Glomerular visceral epithelial cell (primary cell): ENCODE measurements at regions not wholly inside any gene's neighbourhood (a gene's known extent, or its start where the extent isn't known, plus 50 kb on each side); places are given as distances from the start of the nearest gene placed in this dataset.
A peak's percentile ranks its signal among the peaks of the same experiment; 100 is the strongest.
"Not testable (repeated sequence)": the region's sequence is repeated elsewhere in the genome, so short reads cannot be mapped to it uniquely, and the experiment has no call there.

ENCODE experiments used
- DNase-seq: peaks from one replicate; pipeline ENCODE4 v3.0.0-alpha.2; 2016; ENCODE audit errors: extremely low spot score

DNA sequence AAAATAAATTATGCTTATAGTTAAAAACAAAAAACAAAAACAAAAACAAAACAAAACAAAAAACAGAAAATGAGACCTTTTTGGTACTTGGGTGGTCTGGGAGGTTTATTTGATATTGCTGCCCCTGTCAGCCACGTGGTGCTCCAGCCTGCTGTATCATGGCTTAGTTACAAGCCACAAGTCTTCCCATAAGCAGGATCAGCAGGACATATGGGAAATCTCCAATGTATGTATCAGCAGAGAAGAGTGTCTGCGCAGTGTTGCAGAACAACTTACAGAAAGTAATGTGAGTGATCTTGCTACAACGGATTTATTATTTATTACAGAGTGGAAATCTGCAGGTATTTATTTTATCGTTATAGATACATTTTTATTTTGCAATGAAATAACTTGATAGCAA lies 423.0 kb upstream of the TMPRSS15 start:
- no peak for DNase-seq

DNA sequence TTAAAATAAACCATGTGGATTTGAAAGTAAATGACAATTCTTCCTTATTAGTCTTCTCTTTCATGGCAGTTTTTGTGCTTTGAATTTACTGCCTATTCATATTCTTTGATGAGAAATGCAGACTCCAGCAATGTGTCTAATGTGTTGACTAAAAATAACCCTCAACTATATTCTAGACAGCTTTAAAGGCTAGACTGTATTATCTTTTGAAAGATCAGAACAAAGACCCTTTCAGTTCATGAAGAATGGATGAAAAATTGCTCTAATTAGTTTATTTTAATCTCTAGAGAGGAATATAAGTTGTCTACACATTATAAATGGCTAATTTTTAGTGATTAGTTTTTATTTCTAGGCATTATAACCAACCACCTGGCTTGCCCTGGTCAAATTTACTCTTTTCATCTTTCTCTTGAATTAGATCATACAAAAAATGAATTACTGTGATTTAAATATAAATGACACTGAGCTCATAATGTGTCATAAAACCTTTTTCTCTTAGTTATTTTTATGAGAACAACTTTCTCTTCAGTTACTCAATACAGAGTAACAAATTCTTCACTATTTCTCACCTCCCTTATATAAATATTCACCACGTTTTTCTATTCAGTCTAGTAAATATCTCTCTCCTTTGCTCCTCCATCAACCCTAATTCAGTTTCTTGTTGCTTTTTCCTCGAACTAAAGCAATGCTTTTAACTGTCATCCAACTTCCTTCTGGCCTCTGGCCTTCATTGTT lies 428.5 kb upstream of the TMPRSS15 start:
- no peak for DNase-seq

DNA sequence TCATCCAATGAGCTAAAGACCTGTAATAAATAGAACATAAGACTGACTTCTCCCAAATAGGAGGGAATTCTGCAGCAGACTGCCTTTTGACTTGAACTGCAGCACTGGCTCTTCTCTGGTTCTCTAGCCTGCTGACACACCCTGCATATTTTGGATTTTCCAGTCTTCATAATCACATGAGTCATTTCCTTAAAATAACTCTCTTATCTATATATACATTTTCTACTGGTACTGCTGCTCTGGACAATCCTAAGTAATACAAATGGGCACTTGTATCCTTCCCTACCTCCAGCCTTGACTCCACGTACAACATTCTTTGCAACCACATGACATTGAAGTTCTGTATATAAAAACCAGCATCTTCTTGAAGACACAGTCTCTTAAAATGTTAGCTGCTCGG lies 429.4 kb upstream of the TMPRSS15 start:
- peak; percentile 13 for DNase-seq

DNA sequence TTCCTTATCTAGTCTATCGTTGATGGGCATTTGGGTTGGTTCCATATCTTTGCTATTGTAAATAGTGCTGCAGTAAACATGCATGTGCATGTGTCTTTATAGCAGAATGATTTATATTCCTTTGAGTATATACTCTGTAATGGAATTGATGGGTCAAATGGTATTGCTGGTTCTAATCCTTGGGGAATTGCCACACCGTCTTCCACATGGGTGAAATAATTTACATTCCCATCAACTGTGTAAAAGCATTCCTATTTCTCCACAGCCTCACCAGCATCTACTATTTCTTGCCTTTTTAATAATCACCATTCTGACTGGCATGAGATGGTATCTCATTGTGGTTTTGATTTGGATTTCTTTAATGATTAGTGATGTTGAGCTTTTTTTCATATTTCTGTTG lies 430.5 kb upstream of the TMPRSS15 start:
- DNase-seq, result not testable (repeated sequence)

DNA sequence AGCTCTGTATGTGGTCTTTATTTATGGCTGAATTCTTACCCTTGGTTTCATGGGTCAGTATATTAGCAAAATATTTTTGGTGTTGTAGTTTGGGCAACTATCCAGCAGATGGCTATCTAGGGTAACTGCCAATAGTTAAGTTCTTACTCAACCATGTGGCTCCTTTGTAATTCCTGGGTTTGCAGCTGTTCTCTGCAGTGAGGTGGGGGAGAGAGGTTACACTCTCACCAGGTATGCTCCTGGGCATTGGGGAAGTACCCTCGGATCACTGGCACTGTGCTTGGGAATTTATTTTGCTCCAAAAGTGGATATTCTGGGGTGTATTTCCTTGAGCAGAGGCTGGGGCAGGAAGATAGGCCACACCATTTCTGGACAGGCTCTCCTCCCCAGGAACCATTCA lies 436.7 kb upstream of the TMPRSS15 start:
- no peak for DNase-seq

DNA sequence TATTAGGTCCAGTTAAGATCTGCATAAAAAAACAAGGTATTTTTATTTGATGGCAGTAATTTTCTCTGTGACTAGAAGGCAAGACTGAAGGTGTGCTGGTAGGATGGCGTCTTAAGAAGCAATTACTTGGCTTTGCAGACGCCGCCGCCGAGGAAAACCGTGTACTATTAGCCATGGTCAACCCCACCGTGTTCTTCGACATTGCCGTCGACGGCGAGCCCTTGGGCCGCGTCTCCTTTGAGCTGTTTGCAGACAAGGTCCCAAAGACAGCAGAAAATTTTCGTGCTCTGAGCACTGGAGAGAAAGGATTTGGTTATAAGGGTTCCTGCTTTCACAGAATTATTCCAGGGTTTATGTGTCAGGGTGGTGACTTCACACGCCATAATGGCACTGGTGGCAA lies 454.0 kb upstream of the TMPRSS15 start:
- DNase-seq, result not testable (repeated sequence)

DNA sequence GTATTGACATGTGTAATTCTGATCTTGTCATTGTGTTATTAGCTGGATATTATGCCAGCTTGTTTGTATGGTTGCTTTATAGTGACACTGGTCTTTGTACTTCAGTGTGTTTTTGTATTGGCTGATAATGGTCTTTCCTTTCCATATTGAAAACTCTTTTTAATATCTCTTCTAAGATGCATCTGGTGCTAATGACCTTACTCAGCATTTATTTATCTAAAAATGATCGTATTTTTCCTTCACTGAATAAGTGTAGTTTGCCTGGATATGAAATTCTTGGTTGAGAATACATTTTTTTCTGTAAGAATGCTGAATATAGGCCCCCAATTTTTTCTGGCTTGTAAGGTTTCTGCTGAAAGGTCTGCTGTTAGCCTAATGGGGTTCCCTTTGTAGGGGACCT lies 465.5 kb upstream of the TMPRSS15 start:
- DNase-seq, result no peak

DNA sequence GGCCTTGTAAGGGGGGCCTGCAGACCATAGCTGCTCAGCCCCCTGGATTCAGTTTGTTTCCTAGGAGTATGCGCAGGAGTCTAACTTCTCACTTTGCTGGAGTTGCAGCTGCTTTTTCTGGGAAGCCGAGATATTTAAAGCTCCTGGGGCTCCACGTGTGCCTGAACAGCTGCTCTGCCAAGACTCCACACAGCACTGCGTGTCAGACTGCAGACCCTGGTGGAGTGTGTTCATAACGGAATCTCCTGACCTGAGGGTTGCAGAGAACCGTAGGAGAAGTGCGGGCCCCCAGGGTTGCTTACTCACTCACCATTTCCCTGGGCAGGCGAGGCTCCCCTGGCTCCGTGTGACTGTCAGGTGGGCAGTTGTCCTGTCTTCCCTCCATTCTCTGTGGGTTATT lies 474.3 kb upstream of the TMPRSS15 start:
- no peak for DNase-seq

DNA sequence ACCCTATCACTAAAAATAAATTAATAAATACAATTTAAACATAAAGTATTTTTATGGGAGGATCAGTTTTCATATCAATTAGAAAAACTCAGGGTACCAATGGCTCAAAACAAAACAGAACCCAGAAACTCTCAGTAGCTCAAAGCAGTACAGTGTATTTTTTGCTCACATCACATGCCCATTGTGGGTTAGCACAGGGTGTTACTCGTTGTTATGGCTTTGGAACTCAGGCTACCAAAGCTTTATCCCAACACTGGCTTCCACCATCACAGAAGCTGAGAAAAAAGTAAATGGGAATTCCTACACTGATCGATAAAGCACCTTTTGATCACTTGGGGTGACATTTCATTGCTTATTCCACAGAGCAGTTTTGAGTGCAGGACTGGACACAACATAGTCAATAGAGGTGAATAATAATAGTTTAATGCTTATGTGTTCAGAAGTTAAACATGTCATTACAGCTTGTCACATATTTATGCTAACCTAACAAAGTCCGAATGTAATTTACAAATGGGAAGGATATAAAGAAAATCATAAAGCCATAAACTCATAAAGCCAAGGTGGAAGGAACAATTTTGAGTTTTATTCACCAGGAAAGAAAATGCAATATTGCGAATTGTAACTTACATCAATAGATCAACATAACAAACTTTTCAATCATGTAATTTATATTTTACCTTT lies 484.5 kb upstream of the TMPRSS15 start:
- DNase-seq, result no peak

DNA sequence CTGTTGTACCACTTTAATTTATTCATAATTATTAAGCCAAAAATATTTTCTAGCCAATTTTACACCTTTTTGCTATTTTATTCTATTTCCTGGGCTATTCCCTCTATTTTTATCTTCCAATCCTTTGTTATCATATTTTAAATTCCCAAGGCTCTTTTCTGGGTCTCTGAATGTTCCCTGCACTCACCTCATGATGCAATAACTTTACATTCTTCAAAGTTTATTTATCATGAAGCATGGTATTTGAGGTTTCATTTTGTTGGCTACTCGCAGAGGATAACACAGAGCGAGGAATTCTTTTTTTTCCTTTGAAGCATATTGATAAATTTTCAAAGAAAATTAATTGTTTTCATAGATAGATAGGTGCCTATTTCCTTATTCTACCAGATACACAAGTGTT lies 489.8 kb upstream of the TMPRSS15 start:
- no peak for DNase-seq

DNA sequence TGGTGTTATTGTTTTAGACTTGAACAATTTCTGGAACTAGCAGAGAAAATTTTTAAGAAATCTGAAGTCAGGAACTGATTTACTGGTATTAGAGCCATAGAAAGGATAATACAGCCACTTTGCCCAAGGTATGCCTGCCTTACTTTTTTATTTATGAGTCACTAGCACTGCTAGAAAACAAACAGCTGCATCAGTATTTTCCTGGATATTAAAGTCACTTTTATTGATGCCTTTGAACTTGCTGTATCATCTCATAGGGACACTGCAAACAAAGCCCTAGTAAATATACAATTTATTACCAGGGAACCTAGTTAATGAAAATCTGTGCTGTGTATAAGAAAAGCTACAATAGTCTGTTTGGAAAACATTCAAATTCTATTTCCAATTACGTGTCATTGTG lies 490.8 kb upstream of the TMPRSS15 start:
- no peak for DNase-seq

DNA sequence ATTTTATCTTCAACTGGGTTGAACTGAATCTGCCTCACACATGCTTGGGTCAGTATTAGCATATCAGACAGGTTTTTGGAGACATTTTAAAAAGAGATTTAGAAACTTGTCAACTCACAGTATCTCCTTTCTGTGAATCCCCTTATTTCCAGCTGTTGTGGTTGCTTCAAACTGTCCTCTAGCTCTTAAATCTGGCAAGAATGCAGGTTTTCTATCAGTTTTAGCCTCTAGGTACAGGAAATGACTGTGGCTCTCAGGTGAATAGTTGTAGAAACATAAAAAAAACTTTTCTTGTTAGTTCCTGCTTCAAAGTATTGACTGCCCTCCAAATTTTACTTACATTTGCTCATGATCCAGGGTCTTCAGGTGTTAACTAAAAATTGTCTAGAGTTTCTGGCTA lies 495.7 kb upstream of the TMPRSS15 start:
- no peak for DNase-seq

DNA sequence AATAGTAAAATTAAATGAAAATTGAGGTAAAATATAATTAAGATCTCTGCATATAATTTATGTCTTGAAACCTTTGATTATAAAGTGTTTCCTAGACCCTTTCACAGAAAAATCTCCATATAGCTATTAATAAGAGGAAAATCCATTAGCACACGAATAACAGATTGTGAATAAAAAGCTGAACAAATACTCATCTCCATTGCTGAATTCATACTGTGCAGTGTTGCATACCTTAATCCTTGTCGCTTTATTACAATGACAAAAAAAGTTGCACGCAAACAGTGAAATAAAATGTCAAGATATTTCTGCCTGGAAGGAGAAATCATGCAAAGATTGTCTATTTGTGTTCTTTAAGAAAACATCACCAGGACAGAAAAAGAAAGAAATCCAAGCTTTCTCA lies 499.1 kb upstream of the TMPRSS15 start:
- no peak for DNase-seq

DNA sequence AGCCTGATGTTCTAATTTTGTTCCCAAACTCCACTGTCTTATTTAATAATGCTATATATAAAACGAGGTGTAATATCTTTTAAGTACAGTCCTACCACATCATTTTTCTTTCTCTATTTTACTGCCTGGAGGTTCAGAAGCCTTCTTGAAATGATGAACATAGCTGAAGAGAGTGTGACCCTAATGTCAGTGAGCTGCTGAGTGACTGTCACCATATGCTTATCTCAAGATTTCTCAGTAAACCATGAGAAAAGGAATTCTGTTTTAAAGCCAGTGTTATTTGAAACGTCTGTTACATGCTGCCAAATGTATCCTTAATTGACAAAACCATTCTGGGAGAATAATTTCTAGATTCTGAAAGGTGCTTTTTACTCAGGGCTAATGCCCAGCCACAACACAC lies 503.5 kb upstream of the TMPRSS15 start:
- DNase-seq, result no peak

DNA sequence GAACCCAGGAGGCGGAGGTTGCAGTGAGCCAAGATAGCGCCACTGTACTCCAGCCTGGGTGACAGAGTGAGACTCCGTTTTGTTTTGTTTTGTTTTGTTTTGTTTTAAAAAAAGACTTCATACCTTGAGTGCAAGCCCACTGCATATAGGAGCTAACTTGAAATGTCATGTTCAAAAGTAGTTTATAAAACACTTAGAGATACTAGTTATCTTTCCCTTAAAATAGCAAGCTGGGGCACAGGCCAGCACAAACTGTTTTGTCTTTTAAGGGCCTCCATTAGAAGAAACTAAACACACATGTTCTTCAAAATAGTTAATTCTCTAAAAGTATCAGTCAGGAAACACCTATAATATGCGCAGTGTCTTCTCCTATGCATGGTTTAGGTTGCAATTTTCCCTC lies 505.1 kb upstream of the TMPRSS15 start:
- no peak for DNase-seq

DNA sequence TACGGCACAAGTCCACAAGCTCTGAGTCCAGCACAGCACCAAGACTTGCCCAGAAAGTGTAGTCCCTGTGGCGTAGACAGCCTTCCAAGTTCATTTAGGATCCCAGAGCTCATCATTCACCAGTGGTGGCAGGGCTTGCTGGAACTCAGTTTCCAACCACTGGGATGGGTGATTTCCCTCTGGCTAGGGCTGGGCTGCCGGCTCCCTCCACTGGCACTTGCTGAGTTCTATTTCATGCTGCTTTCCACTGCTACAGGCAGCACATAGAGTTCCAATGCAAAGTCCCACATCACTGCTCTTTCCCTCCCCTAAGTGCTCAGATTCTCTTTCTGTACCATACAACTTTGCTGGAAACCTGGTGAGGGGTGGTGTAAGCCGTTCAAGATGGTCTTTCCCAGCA lies 510.3 kb upstream of the TMPRSS15 start:
- no peak for DNase-seq

DNA sequence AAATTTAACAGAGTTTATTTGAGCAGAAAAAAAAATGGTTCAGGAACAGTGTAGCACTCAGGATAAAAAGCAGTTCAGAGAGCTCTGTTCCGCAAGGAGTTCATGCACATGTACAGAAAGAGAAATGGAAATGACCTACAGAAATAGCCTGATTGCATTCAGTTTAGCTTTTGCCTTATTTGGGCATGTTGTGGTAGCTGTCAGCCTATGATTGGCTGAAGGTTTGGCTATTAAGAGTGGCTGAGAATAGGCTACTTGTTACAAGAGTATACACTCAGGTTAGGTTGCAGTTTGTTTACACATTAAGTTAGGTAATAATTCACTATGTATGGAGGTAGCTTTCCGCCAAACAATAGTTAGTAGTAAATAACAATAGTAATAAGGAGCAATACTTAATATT lies 511.0 kb upstream of the TMPRSS15 start:
- no peak for DNase-seq

DNA sequence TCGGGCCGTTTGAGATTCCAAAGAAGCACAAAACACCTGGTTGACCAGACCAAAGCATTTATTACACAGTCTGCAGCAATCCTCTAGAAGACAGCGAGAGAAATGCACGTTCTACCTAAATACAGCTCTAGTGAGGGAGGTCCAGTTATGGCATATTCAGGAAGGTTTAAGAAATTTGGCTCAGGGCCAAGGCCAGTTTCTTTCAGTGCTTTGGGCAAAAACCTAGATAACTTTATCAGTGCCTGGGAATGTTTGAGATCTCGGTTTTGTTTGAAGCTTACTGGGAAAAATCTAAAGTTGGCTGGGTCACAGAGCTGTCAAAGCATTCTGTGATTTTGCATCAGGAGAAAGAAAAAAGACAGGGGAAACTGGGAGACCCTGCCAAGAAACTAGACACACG lies 514.0 kb upstream of the TMPRSS15 start:
- no peak for DNase-seq

DNA sequence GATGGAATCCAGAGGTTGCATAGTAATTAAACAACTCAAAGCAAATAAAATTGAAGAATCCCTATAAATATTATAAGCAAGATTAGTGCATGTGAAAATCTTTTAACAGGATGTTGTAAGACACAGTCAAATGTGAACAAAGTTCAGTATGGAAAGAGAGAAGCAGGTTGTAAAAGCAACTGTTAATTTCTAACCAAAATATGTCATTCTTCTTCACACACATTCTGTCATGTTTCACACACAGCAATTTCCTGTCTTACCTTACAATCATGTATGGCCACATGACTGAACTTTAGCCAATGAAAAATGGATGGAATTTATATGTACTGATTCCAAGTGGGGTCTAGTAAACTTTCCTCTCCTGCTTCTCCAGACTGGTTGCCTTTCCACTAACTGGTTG lies 527.7 kb upstream of the TMPRSS15 start:
- no peak for DNase-seq

DNA sequence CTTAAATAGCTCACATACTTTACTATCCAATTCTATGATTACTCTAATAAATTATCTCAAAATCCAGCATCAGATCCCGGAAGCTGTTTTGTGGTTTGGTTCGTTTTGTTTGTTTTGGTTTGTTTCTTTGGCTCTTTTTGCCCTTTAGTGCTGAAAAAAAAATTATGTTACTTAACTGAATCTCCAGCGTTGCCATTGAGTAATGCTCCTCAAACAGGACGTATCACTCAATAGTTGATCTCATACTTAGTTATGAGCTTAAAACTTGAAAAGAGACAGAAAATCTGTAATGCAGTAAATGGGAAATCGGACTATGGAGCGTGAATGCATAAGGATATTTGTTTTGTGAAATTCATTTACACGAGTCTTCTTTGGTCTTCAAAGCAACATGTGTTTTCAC lies 533.8 kb upstream of the TMPRSS15 start:
- DNase-seq, result no peak

DNA sequence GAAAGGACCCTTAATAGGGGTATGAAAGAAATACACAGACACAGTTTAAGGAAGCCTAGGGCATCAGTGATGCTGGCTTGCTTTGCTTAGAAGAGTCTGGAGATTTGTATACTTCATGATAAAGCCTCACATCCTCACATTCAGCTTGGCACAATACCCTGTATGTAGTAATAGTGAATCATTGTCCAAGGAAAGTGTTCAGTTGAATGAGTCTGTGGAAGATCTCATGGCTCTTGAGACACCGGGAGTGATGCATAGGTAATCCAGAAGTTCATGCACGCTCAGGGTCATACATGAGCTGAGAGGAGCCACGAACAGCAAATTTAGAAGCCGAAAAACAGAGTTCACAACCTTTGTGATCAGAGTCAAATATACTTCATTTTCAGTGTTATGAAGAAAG lies 537.2 kb upstream of the TMPRSS15 start:
- no peak for DNase-seq

DNA sequence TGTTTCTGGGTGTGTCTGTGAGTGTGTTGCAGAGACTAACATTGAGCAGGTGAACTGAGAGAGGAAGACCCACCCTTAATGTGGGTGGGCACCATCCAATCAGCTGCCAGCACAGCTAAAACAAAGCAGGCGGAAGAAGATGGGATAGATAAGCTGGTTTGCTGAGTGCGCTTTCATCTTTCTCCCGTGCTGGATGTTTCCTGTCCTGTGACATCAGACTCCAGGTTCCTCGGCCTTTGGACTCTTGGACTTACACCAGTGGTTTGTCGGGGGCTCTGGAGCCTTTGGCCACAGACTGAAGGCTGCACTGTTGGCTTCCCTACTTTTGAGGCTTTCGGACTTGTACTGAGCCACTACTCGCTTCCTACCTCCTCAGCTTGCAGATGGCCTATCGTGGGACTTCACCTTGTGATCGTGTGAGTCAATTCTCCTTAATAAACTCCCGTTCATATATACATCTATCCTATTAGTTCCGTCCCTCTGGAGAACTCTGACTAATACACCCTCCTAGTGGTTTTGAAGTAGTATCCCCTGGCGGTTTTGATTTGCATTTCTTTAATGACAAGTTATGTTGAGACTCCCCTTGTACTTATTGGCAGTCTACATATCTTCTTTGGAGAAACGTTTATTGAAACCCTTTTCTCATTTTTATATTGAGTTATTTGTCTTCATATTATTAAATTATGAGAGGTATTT lies 546.6 kb upstream of the TMPRSS15 start:
- no peak for DNase-seq
